A549 (cell line): ENCODE measurements at regions not wholly inside any gene's neighbourhood (a gene's known extent, or its start where the extent isn't known, plus 50 kb on each side); places are given as distances from the start of the nearest gene placed in this dataset.

Source experiments
- ATAC-seq, 2 experiments: fragments of 200-7000 bp in 1 of 2; fragments of >200 bp in 1 of 2; cut with Nextera tagmentation in 1 of 2; cut with Tn5 transposase in 1 of 2; 3 replicates each; pipeline versions ENCODE4 v1.8.0 to v1.9.1; 2018 to 2020; ENCODE audit warnings: mild to moderate bottlenecking in 1 of 2, moderate library complexity in 1 of 2
- CTCF ChIA-PET: fragments of 300-600 bp; sonication (Branson Sonifier 250); formaldehyde crosslinking; extraction: SDS; loops from one replicate; lab custom pipeline; 2021; ENCODE audit warnings: antibody characterized with exemption, inconsistent platforms; lab: Yijun Ruan, JAX
- POLR2A ChIA-PET: fragments of 350-600 bp; formaldehyde crosslinking; extraction: SDS; loops from one replicate; lab custom pipeline; 2021; ENCODE audit warnings: antibody characterized with exemption, inconsistent platforms; lab: Yijun Ruan, JAX
- DNase-seq, 2 experiments: peaks; one replicate each; pipeline versions ENCODE4 v3.0.0 to v3.0.0-alpha.2; 2011 to 2016; ENCODE audit warnings: low read depth in 1 of 2, low spot score in 1 of 2
- FAIRE-seq: peaks from 2 replicates; lab custom pipeline; 2011; peaks lifted over from hg19 to GRCh38; lab: Jason Lieb, UNC
- H3K27ac ChIP-seq, 2 experiments: fragments of >200 bp; sonication (Bioruptor Twin); formaldehyde crosslinking; 3 replicates each; pipeline ENCODE4 v1.5.1; 2016 to 2017
- H3K4me1 ChIP-seq: fragments of >200 bp; sonication (Bioruptor Twin); formaldehyde crosslinking; 3 replicates; pipeline ENCODE4 v1.6.1; 2016
- H3K4me2 ChIP-seq: fragments of >200 bp; sonication (Bioruptor Twin); formaldehyde crosslinking; 3 replicates; pipeline ENCODE4 v1.6.1; 2016
- H3K4me3 ChIP-seq: fragments of >200 bp; sonication (Bioruptor Twin); formaldehyde crosslinking; 3 replicates; pipeline ENCODE4 v1.5.1; 2016
- H3K9me3 ChIP-seq: fragments of >200 bp; sonication (Bioruptor Twin); formaldehyde crosslinking; 3 replicates; pipeline ENCODE4 v1.6.1; 2016
- ATOH8 ChIP-seq: fragments of 250-450 bp; sonication (Bioruptor Pico); IDR thresholded peaks from 2 replicates; pipeline ENCODE4 v1.5.0; 2020; ENCODE audit warnings: low read depth, mild to moderate bottlenecking, moderate library complexity
- CEBPB ChIP-seq, 2 experiments: fragments of >200 bp in 1 of 2; sonication (Bioruptor Twin) in 1 of 2; formaldehyde crosslinking in 1 of 2; IDR thresholded peaks; 2 replicates each; pipeline ENCODE4 v1.6.1; 2012 to 2016
- CHD4 ChIP-seq: fragments of 200-600 bp; sonication (generic); IDR thresholded peaks from 2 replicates; pipeline ENCODE4 v1.6.1; 2016; ENCODE audit warnings: antibody characterized with exemption, mild to moderate bottlenecking, borderline replicate concordance
- CTCF ChIP-seq: fragments of >200 bp; sonication (Bioruptor Twin); formaldehyde crosslinking; IDR thresholded peaks from 3 replicates; pipeline ENCODE4 v1.5.1; 2016
- E2F6 ChIP-seq: IDR thresholded peaks from 2 replicates; pipeline ENCODE4 v1.6.1; 2012; ENCODE audit warnings: low read depth, borderline replicate concordance
- ELK1 ChIP-seq: fragments of 150-350 bp; IDR thresholded peaks from 2 replicates; pipeline ENCODE4 v1.6.1; 2014; ENCODE audit warnings: low read depth, mild to moderate bottlenecking, low read length
- EP300 ChIP-seq, 2 experiments: fragments of >200 bp; sonication (Bioruptor Twin); formaldehyde crosslinking; IDR thresholded peaks; 2 replicates in 1 of 2; 3 replicates in 1 of 2; pipeline ENCODE4 v1.6.1; 2016 to 2017
- ESRRA ChIP-seq: fragments of 150-350 bp; IDR thresholded peaks from 2 replicates; pipeline ENCODE4 v1.6.1; 2014; ENCODE audit warnings: mild to moderate bottlenecking, low read length, borderline replicate concordance
- FOXS1 ChIP-seq: fragments of 250-450 bp; sonication (Bioruptor Pico); IDR thresholded peaks from 2 replicates; pipeline ENCODE4 v1.5.0; 2020; ENCODE audit warnings: mild to moderate bottlenecking, moderate library complexity
- HDAC2 ChIP-seq: fragments of 200-600 bp; sonication (generic); IDR thresholded peaks from 2 replicates; pipeline ENCODE4 v1.6.1; 2016
- HEYL ChIP-seq: fragments of 250-450 bp; sonication (Bioruptor Pico); IDR thresholded peaks from 2 replicates; pipeline ENCODE4 v1.8.0; 2021; ENCODE audit warnings: mild to moderate bottlenecking, moderate library complexity
- HOXB13 ChIP-seq: fragments of 250-450 bp; sonication (Bioruptor Pico); IDR thresholded peaks from 2 replicates; pipeline ENCODE4 v1.5.0; 2020; ENCODE audit warnings: low read depth, mild to moderate bottlenecking, moderate library complexity
- HOXB5 ChIP-seq: fragments of 250-450 bp; sonication (Bioruptor Pico); IDR thresholded peaks from 2 replicates; pipeline ENCODE4 v1.5.0; 2020; ENCODE audit warnings: mild to moderate bottlenecking, moderate library complexity
- JUNB ChIP-seq: fragments of >200 bp; sonication (Bioruptor Twin); formaldehyde crosslinking; IDR thresholded peaks from 2 replicates; pipeline ENCODE4 v1.6.1; 2016
- KDM1A ChIP-seq: fragments of 200-600 bp; sonication (generic); IDR thresholded peaks from 2 replicates; pipeline ENCODE4 v1.6.1; 2016; ENCODE audit warnings: low read depth, mild to moderate bottlenecking
- MYC ChIP-seq: IDR thresholded peaks from 2 replicates; pipeline ENCODE4 v1.6.1; 2012; ENCODE audit warnings: mild to moderate bottlenecking, inconsistent platforms, low read length, improper control_type of control experiment, borderline replicate concordance
- NFE2L2 ChIP-seq: fragments of 150-350 bp; conservative IDR thresholded peaks from 2 replicates; pipeline ENCODE4 v1.6.1; 2014; ENCODE audit warnings: low read length
- NR3C1 ChIP-seq: fragments of >200 bp; sonication (Bioruptor Twin); formaldehyde crosslinking; IDR thresholded peaks from 3 replicates; pipeline ENCODE4 v1.6.1; 2017
- PBX3 ChIP-seq: IDR thresholded peaks from 2 replicates; pipeline ENCODE4 v1.6.1; 2012
- PHF8 ChIP-seq: fragments of 200-600 bp; sonication (generic); IDR thresholded peaks from 2 replicates; pipeline ENCODE4 v1.6.1; 2016; ENCODE audit warnings: low read depth, mild to moderate bottlenecking, antibody characterized with exemption, moderate library complexity, borderline replicate concordance
- POLR2AphosphoS2 ChIP-seq: conservative IDR thresholded peaks from 2 replicates; pipeline ENCODE4 v1.6.1; 2012; ENCODE audit warnings: low read length, improper control_type of control experiment, inconsistent platforms
- RAD21 ChIP-seq, 2 experiments: fragments of >200 bp in 1 of 2; sonication (Bioruptor Twin) in 1 of 2; formaldehyde crosslinking in 1 of 2; IDR thresholded peaks in 1 of 2; conservative IDR thresholded peaks in 1 of 2; 2 replicates in 1 of 2; 3 replicates in 1 of 2; pipeline ENCODE4 v1.6.1; 2012 to 2018; ENCODE audit warnings: inconsistent platforms in 1 of 2
- TP53 ChIP-seq: fragments of 250-450 bp; sonication (Bioruptor Pico); IDR thresholded peaks from 2 replicates; pipeline ENCODE4 v1.5.0; 2021; ENCODE audit warnings: mild to moderate bottlenecking, moderate library complexity
- ZC3H11A ChIP-seq: fragments of 450-650 bp; IDR thresholded peaks from 2 replicates; pipeline ENCODE4 v1.6.1; 2014; ENCODE audit warnings: antibody characterized with exemption, mild to moderate bottlenecking
- ZFP36 ChIP-seq: fragments of 450-650 bp; IDR thresholded peaks from 2 replicates; pipeline ENCODE4 v1.6.1; 2014; ENCODE audit warnings: borderline replicate concordance; ENCODE audit not compliant: partially characterized antibody
- WGBS: methylation state at CpG from one replicate; pipeline ENCODE4 v1.1.6; 2017; ENCODE audit errors: missing lambda C conversion rate; 5-methylcytosine and 5-hydroxymethylcytosine counted together

GRCh38 chrX:79082899-79083298, 61.6 kb upstream of the GPR174 start:
- Histone ChIP-seq H3K27ac (no peak overlapping the region), H3K4me3 (no peak overlapping the region), H3K9me3 (no peaks in the 10 kb centered on the region), H3K4me2 (no peak overlapping the region), H3K4me1 (no peaks in the 10 kb centered on the region)
- DNase-seq (no peak), ATAC-seq (no peak), FAIRE-seq (peak; percentile 73)
- 5% methylated on average over 3 of the region's 3 CpGs for WGBS
- POLR2A ChIA-PET: no interaction called here
- TF ChIP-seq FOXS1 (CRISPR knock-in tag): no peak
- TF ChIP-seq ELK1: no peak
- no peak for TF ChIP-seq MYC
- TF ChIP-seq JUNB: no peak
- no peak for TF ChIP-seq HOXB5 (CRISPR knock-in tag)
- no peak for TF ChIP-seq NR3C1
- no peak for TF ChIP-seq HEYL
- TF ChIP-seq CHD4: no peak
- CTCF ChIA-PET: interaction anchor here (2.1 kb wide), 1 partner anchor 528 kb away, joined by 9 read pairs; no protein-coding TSS in a partner anchor

- TF ChIP-seq E2F6 (no peak), ZFP36 (no peak)
- TF ChIP-seq, all 56 proteins: peak for 0
- FAIRE-seq (no peak), ATAC-seq (no peak), DNase-seq (no peak)
- WGBS: 0% methylated on average over 1 of the region's 1 CpG
- Histone ChIP-seq H3K4me1 (no peaks in the 10 kb centered on the region), H3K4me2 (no peak overlapping the region), H3K27ac (no peak overlapping the region), H3K9me3 (no peaks in the 10 kb centered on the region), H3K4me3 (no peak overlapping the region)
- CTCF ChIA-PET: no interaction called here
- POLR2A ChIA-PET: no interaction called here
Measured at GRCh38 chrX:79084923-79085322, 59.6 kb upstream of the GPR174 start.

GRCh38 chrX:79089896-79090584, 54.4 kb upstream of the GPR174 start:
- H3K4me3 ChIP-seq: no peak overlapping the region
- H3K4me2 ChIP-seq: no peak overlapping the region
- CTCF ChIA-PET: no interaction called here
- POLR2A ChIA-PET: no interaction called here
- DNase-seq (no peak), FAIRE-seq (no peak), ATAC-seq (no peak)
- no peak for TF ChIP-seq CEBPB (IDR thresholded peaks at IDR 0.05)
- no peak for TF ChIP-seq HOXB13
- no peaks in the 10 kb centered on the region for H3K4me1 ChIP-seq
- no peaks in the 10 kb centered on the region for H3K9me3 ChIP-seq
- H3K27ac ChIP-seq: no peak overlapping the region

GRCh38 chrX:79094075-79094832, 50.2 kb upstream of the GPR174 start:
- H3K9me3 ChIP-seq: no peaks in the 10 kb centered on the region
- H3K4me1 ChIP-seq: no peaks in the 10 kb centered on the region
- no peak for ATAC-seq
- no peak for FAIRE-seq
- no peak for TF ChIP-seq CTCF
- TF ChIP-seq ZC3H11A: no peak
- no peak for TF ChIP-seq CHD4
- no peak for TF ChIP-seq ATOH8 (CRISPR knock-in tag)
- no peak for TF ChIP-seq KDM1A
- TF ChIP-seq POLR2AphosphoS2: no peak
- TF ChIP-seq ESRRA: no peak
- no peak for TF ChIP-seq PHF8
- TF ChIP-seq RAD21 (conservative IDR thresholded peaks at IDR 0.05 in 1 of 2, IDR thresholded peaks at IDR 0.05 in 1 of 2): no peak
- no peak for TF ChIP-seq TP53 (CRISPR knock-in tag)
- TF ChIP-seq NFE2L2: no peak
- TF ChIP-seq HDAC2: no peak
- no peak for TF ChIP-seq PBX3
- TF ChIP-seq NR3C1: no peak
- TF ChIP-seq EP300 (IDR thresholded peaks at IDR 0.05): no peak
- DNase-seq: no peak
- no peak overlapping the region for H3K4me2 ChIP-seq
- 20% methylated on average over 4 of the region's 4 CpGs for WGBS
- H3K27ac ChIP-seq: no peak overlapping the region
- ChIA-PET POLR2A (no interaction called here), CTCF (no interaction called here)
- no peak overlapping the region for H3K4me3 ChIP-seq
